Cerebellar cortex (tissue), 1 donor: ENCODE measurements at regions not wholly inside any gene's neighbourhood (a gene's known extent, or its start where the extent isn't known, plus 50 kb on each side); places are given as distances from the start of the nearest gene placed in this dataset.

Experiments used
- DNase-seq: peaks from one replicate; pipeline ENCODE4 v3.0.0-alpha.2; 2015; ENCODE audit warnings: low spot score

- no peak for DNase-seq
These were observed 109.6 kb upstream of the KCNN2 start for GRCh38 chr5:114252226-114252625.

- no peak for DNase-seq
These were observed 106.6 kb upstream of the KCNN2 start for GRCh38 chr5:114255260-114255659.

- no peak for DNase-seq
These were observed 99.9 kb upstream of the KCNN2 start for GRCh38 chr5:114261989-114262388.

GRCh38 chr5:114265432-114266060, 96.3 kb upstream of the KCNN2 start:
- DNase-seq: no peak

- no peak for DNase-seq
These were observed 95.5 kb upstream of the KCNN2 start for GRCh38 chr5:114266374-114266773.

GRCh38 chr5:114296191-114296590, 65.7 kb upstream of the KCNN2 start:
- DNase-seq: no peak

- no peak for DNase-seq
These were observed 64.0 kb upstream of the KCNN2 start for GRCh38 chr5:114297915-114298314.

GRCh38 chr5:114305402-114306207, 56.3 kb upstream of the KCNN2 start:
- no peak for DNase-seq

GRCh38 chr5:114308017-114308416, 53.9 kb upstream of the KCNN2 start:
- DNase-seq: no peak

- DNase-seq: no peak
These were observed 53.4 kb upstream of the KCNN2 start for GRCh38 chr5:114308508-114308907.

- DNase-seq: no peak
These were observed 51.2 kb upstream of the KCNN2 start for GRCh38 chr5:114310666-114311065.

GRCh38 chr5:114311281-114311680, 50.6 kb upstream of the KCNN2 start:
- no peak for DNase-seq

- peak; percentile 23 for DNase-seq
These were observed 49.9 kb upstream of the KCNN2 start for GRCh38 chr5:114311968-114312367.
